Stimulated activated memory B cell treated with anti-CD40 and anti-IgM and Interleukin-4, amounts not matched to agents 10 μg/mL and 1 μg/mL and 100 μg/mL, for 72 hours (primary cell): ENCODE measurements at regions not wholly inside any gene's neighbourhood (a gene's known extent, or its start where the extent isn't known, plus 50 kb on each side); places are given as distances from the start of the nearest gene placed in this dataset.

Source experiments
- ATAC-seq: fragments of 150-1000 bp; cut with Tn5 transposase; 2 replicates; pipeline ENCODE4 v1.10.0; 2021
- H3K27ac Mint-ChIP-seq: one replicate; pipeline ENCODE4 v1.8.0; 2022; ENCODE audit warnings: mild to moderate bottlenecking, mixed read lengths
- H3K27me3 Mint-ChIP-seq: one replicate; pipeline ENCODE4 v1.8.0; 2022; ENCODE audit warnings: mixed read lengths
- H3K36me3 Mint-ChIP-seq: one replicate; pipeline ENCODE4 v1.8.0; 2022; ENCODE audit warnings: mixed read lengths
- H3K4me1 Mint-ChIP-seq: one replicate; pipeline ENCODE4 v1.8.0; 2022; ENCODE audit warnings: mixed read lengths
- H3K4me3 Mint-ChIP-seq: one replicate; pipeline ENCODE4 v1.8.0; 2022; ENCODE audit warnings: mild to moderate bottlenecking, moderate library complexity, mixed read lengths
- H3K9me3 Mint-ChIP-seq: one replicate; pipeline ENCODE4 v1.8.0; 2022; ENCODE audit warnings: mixed read lengths

DNA sequence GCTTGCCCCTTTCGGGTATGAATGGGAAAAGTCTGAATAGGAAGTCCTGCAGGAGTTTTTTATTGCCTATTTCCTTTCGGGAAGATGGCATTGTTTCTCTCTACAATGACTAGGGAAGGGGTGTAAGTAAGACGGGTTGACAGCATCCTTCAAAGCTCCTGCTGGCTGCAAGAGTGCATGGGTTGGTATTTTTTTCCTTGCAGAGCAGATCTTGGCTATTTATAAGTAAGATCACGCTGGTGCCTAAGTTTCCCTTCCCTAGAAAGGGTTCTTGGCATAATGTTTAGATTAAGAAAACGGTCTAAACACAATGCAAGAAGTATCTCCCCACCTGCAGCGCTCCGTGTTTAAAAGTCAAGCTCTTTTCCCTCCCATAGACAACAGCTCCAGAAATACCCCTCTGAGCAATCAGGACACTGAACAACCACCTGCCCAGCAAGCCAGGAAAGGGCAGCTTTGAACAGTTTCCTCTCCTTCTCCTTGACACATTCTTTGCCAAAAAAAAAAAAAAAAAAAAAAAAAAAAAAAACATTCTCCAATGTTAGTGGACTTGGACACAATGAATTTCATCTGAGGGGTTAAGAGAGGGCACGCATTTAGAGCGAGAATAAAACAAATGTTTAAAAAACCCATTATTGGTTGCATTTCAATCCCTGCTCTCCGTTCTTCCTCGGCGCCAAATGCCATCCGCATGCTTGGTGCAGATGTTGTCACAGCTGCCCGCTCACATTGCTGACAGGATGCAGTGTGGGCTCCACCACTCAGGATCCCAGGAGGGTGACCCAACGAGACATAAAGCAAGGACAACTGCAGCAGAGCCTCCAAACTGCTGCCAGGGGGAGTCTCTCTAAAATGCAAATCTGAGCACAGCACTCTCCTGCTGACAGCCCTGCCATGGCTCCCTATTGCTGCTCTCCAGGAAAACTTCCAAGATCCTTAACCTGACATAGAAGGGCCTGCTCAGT, 427.4 kb upstream of the MGMT start:
- Mint-ChIP-seq H3K9me3 (peaks cover 2% of the 10 kb centered on the region), H3K4me1 (peaks cover 12% of the 10 kb centered on the region), H3K27ac (no peak overlapping the region), H3K36me3 (no peaks in the 10 kb centered on the region), H3K4me3 (no peak overlapping the region), H3K27me3 (peaks cover 67% of the 10 kb centered on the region)
- ATAC-seq = no peak

DNA sequence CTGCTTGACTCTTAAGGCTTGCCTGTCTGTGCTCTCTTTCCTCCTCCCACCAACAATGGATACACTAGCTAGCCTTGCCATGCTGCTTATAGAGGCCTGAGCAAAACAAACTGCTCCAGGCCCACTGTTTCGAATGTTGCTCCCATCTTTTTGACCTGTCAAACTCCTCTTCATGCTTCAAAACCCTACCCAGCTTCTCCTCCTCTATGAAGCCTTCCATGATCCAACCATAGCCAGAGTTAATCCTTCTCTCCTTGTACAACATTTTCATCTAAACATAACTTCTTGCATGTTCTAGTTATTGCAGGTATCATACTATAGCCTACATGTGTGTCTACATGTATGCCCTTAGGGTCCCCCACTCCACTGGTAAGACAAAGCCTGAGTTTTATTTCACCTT, 426.7 kb upstream of the MGMT start:
- H3K36me3 Mint-ChIP-seq = no peaks in the 10 kb centered on the region
- no peak overlapping the region for H3K4me3 Mint-ChIP-seq
- H3K9me3 Mint-ChIP-seq = peaks cover 2% of the 10 kb centered on the region
- H3K27ac Mint-ChIP-seq = no peak overlapping the region
- H3K4me1 Mint-ChIP-seq = peaks cover 10% of the 10 kb centered on the region
- peaks cover 61% of the 10 kb centered on the region for H3K27me3 Mint-ChIP-seq
- no peak for ATAC-seq

DNA sequence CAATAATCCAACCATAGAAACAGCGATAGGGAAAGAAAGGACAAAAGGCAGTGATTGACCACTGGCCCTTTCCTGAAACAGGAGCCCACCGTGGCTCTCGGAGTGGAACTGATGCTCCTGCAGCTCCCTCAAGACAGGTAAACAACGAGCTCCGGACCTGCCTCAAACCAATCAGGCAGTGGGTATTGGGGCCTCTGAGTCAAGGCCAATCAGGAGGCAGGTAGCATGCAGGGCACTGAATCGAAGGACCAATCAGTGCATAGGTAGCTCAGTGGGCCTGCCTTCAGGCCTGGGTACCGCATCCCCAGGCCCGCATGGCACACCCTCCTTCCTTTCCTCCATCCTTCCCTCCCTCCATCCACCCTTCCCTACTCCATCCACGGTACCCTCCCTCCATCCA, 425.1 kb upstream of the MGMT start:
- peaks cover 47% of the 10 kb centered on the region for H3K27me3 Mint-ChIP-seq
- H3K27ac Mint-ChIP-seq = no peak overlapping the region
- H3K4me3 Mint-ChIP-seq = no peak overlapping the region
- H3K4me1 Mint-ChIP-seq = peaks cover 6% of the 10 kb centered on the region
- no peak for ATAC-seq
- H3K36me3 Mint-ChIP-seq = no peaks in the 10 kb centered on the region
- H3K9me3 Mint-ChIP-seq = peaks cover 2% of the 10 kb centered on the region

DNA sequence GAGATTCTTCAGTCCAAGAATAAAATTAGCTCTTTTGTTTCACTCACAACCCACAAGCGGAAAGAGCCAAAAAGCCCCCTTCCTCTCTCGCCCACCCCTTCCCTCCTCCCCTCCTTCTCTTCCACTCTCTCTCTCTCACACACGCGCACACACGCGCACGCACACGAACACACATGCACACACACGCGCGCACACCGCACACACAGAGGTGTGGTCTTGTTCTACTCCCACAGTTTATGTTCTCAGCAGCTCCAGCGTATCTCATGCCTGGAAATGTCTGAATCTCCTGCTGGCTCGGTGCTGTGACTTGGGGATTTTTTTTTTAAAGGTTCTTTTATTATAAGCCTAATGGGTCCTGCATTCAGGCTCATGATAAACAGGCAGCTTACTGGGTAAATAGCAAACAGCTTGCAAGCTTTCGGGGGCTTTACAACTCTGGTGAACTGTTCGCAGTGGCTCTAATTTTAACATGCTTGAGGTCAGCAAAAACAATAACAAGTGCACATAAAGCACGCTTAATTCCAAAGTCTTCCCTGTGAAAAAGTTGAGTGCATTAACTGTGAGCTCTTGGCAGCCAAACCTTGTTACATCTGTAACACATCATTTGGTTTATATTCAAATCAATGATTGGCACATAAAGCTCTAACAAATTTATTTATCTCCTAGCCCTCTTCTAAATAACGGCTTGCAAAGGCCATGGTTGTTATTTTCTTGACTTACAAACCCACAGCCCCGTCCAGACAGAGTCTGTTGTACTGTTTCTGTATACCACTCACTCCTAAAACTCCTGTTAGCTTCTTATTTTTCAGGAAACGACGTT, 424.1 kb upstream of the MGMT start:
- no peaks in the 10 kb centered on the region for H3K36me3 Mint-ChIP-seq
- H3K27me3 Mint-ChIP-seq = peaks cover 36% of the 10 kb centered on the region
- peaks cover 6% of the 10 kb centered on the region for H3K4me1 Mint-ChIP-seq
- H3K9me3 Mint-ChIP-seq = peaks cover 2% of the 10 kb centered on the region
- ATAC-seq = no peak
- no peak overlapping the region for H3K27ac Mint-ChIP-seq
- no peak overlapping the region for H3K4me3 Mint-ChIP-seq

DNA sequence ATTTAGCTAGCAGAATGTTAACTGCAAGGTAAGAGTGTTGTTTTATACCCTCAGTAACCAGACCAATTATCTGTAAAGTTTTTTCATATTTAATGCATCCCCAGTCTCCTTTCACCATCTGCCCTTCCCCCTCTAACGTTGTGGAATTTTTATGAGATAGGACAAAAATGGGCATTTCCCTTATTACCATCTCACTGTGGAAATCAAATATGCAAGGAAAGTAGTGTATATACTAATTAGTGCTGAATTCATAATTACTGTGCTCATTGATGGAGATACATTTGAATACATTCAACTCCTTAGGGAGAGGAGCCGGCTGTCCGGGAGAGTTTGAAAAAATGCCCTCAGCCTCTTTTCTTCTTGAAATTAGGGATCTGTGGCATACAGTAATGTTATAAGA, 423.4 kb upstream of the MGMT start:
- H3K9me3 Mint-ChIP-seq = peaks cover 2% of the 10 kb centered on the region

DNA sequence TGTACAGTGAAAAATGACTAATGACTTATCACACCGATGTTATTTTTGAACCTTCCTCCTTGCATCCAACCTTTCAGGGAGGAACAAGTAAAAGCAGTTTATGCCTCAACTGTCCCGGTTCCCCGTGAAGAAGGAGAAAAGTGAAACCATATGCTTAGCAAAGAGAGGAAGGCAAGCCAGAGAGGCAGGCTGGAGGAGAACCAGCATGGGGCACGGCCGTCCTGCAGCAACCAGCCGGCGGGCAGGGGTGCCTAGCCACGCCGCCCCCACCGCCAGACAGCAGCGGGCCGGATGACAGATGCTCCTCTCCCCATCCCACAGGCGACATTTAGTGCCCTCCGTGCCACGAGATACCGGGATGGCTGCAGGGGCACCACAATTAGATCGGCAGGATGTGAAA, 421.4 kb upstream of the MGMT start:
- peaks cover 6% of the 10 kb centered on the region for H3K4me1 Mint-ChIP-seq
- peaks cover 23% of the 10 kb centered on the region for H3K27me3 Mint-ChIP-seq
- no peak overlapping the region for H3K4me3 Mint-ChIP-seq
- ATAC-seq = no peak
- no peaks in the 10 kb centered on the region for H3K36me3 Mint-ChIP-seq
- H3K27ac Mint-ChIP-seq = no peak overlapping the region
- peaks cover 2% of the 10 kb centered on the region for H3K9me3 Mint-ChIP-seq

More for the DNA sequence above, 423.4 kb upstream of the MGMT start:
- Mint-ChIP-seq H3K4me1 (peaks cover 6% of the 10 kb centered on the region), H3K36me3 (no peaks in the 10 kb centered on the region), H3K4me3 (no peak overlapping the region), H3K27ac (no peak overlapping the region), H3K27me3 (peaks cover 32% of the 10 kb centered on the region)
- ATAC-seq = no peak

DNA sequence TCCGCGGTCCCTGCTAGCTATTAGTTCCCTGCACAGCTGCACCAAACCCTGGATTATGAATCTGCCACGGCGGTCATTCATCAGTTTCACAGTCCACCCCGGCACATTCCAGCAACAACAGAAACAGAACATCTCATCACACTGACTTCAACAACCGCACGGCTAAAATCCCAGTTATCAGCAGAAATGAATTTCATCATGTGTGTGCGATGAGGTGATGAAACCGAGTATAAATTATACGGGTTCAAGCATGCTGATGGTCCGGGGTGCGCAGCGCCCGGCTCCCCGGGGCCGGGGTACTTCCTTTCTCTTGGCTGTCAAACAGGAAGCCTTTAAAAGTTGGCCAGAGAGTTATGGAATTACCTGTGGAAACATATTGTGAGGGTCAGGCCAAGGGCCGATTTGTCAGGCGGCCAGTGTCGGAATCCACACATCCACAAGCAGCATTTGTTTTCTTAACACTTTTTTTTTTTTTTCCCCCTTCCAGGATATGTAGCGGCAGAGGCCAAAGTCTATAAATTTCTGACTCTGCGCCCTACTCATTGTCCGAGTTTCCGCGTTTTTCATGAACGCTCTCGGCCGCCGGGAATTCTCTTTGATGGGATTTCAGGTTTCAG, 420.9 kb upstream of the MGMT start:
- Mint-ChIP-seq H3K4me3 (no peak overlapping the region), H3K27ac (no peak overlapping the region), H3K27me3 (peaks cover 22% of the 10 kb centered on the region), H3K4me1 (peaks cover 6% of the 10 kb centered on the region), H3K9me3 (peaks cover 2% of the 10 kb centered on the region), H3K36me3 (no peaks in the 10 kb centered on the region)
- ATAC-seq = no peak

DNA sequence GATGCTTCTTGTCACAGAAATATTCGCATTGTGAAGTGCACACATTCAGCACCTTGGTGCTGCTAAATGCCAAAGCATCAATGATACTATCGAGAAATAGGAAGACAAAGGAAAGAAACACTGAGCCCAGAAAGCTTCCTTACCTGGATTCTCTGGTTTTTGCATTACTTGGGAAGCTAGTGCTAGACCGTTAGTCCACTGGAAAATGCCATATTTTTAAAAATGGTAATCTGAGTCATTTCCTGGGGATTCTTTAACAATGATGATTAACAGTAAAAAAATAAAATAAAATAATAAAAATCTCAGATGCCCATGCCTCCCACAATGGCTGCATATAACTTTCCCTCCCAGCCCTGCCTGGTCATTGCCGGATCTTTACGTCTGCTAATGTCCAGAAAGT, 420.1 kb upstream of the MGMT start:
- peaks cover 2% of the 10 kb centered on the region for H3K9me3 Mint-ChIP-seq
- H3K4me1 Mint-ChIP-seq = peaks cover 6% of the 10 kb centered on the region
- no peaks in the 10 kb centered on the region for H3K36me3 Mint-ChIP-seq
- H3K4me3 Mint-ChIP-seq = no peak overlapping the region
- peaks cover 21% of the 10 kb centered on the region for H3K27me3 Mint-ChIP-seq
- no peak for ATAC-seq
- no peak overlapping the region for H3K27ac Mint-ChIP-seq

DNA sequence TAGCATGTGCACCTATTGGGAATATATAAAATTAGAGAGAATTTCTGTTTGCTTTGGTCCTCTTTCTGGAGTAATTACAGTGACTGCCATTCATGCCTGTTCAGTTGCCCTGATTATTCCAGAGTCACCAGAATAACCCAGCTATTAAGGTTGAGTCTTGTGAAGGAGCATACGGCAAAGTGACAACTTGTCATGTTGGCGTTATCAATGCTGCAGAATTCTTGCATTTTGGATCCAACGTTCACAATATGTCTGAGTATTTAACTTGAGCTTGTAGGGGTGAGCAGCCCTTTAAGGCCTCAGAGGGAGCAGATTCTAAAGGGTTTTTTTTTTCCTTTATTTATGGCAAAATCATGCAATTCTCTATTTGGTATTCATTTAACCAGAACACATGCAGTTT, 419.4 kb upstream of the MGMT start:
- no peak overlapping the region for H3K4me3 Mint-ChIP-seq
- H3K27me3 Mint-ChIP-seq = peaks cover 15% of the 10 kb centered on the region
- H3K4me1 Mint-ChIP-seq = peaks cover 5% of the 10 kb centered on the region
- H3K9me3 Mint-ChIP-seq = peaks cover 2% of the 10 kb centered on the region
- ATAC-seq = no peak
- no peaks in the 10 kb centered on the region for H3K36me3 Mint-ChIP-seq
- H3K27ac Mint-ChIP-seq = no peak overlapping the region

DNA sequence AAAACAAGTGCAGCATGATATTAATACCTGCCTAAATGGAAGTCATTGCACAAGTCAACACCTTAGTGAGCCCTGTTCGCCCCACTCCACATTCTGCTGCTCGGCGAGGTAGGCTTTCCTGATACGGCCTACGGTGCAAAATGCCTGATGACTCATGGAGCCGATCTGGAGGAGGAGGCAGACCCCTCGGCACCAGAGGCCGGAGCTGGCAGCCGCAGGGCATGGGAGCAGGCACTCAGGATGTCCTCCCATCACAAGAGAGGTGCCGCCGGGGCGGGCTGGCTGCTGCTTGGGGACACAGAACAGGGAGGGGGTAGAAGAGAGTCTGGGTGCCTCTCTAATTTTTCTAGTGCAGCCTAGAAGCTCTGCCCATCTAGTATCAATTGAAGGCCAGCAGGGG, 418.5 kb upstream of the MGMT start:
- Mint-ChIP-seq H3K27me3 (peaks cover 6% of the 10 kb centered on the region), H3K27ac (no peak overlapping the region), H3K4me3 (no peak overlapping the region), H3K9me3 (no peaks in the 10 kb centered on the region), H3K4me1 (no peaks in the 10 kb centered on the region), H3K36me3 (no peaks in the 10 kb centered on the region)
- no peak for ATAC-seq

DNA sequence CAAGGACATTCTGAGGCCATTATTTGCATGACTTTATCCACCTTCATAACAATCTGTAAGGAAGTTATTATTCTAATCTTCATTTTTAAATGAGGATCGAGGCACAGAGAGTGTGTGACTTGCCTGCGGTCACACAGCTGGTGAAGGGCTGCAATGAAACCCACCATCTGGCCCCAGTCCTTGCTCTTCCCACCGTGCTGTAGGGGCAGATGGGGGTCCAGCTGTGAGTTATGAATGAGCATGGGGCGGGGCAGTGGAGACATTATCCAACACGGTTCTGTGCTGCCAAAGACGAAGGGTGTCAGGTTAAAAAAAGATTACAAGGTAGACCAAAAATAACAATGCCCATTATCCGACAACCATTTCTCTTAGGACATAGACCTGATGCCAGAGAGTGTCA, 417.5 kb upstream of the MGMT start:
- no peak for ATAC-seq
- H3K27me3 Mint-ChIP-seq = no peaks in the 10 kb centered on the region
- H3K4me3 Mint-ChIP-seq = no peak overlapping the region
- no peak overlapping the region for H3K27ac Mint-ChIP-seq
- no peaks in the 10 kb centered on the region for H3K9me3 Mint-ChIP-seq
- H3K36me3 Mint-ChIP-seq = no peaks in the 10 kb centered on the region
- no peaks in the 10 kb centered on the region for H3K4me1 Mint-ChIP-seq

DNA sequence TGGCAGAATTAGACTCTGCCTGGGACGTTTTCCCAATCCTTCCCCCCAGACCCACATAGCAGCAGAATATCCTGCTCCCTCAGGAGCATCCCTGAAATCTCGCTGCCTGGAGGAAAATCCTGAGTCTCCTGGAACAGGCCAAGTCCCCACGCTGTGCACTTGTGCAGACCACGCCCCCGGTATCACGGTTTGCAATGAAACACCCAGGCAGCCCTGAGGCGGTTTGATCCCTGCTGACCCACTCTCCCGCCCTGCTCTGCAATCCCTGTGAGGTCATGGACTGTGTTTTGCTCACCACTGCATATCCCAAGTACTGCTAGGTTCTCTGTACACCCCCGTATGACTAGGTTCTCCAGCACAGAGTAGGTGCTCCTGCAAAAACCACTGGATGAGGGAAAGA, 411.8 kb upstream of the MGMT start:
- Mint-ChIP-seq H3K27ac (no peak overlapping the region), H3K4me1 (peaks cover 8% of the 10 kb centered on the region), H3K4me3 (no peak overlapping the region)

DNA sequence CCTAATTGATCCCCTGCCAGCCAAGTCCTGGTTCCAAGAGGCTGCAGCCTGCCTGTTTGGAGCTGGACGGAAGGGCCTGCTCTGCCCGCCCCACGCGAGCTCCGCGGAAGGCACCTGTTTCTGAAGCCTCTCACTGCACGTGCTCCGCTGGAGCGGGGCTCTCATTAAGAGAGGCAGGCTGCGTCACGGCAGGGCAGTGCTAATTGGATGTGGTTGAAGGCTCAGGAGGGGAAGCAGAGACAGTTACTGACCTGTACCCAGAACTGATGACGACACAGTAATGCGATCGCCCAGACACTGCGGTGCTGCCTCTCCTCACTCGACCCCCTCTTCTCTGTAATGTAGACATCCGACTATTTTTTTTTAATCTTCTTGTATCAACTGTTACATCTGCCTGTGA, 411.1 kb upstream of the MGMT start:
- H3K27ac Mint-ChIP-seq = no peak overlapping the region
- H3K27me3 Mint-ChIP-seq = peaks cover 22% of the 10 kb centered on the region
- H3K9me3 Mint-ChIP-seq = no peaks in the 10 kb centered on the region
- H3K36me3 Mint-ChIP-seq = no peaks in the 10 kb centered on the region
- H3K4me3 Mint-ChIP-seq = no peak overlapping the region
- H3K4me1 Mint-ChIP-seq = peaks cover 8% of the 10 kb centered on the region
- no peak for ATAC-seq

More for the DNA sequence above, 411.8 kb upstream of the MGMT start:
- ATAC-seq = no peak
- H3K9me3 Mint-ChIP-seq = no peaks in the 10 kb centered on the region
- no peaks in the 10 kb centered on the region for H3K36me3 Mint-ChIP-seq
- peaks cover 22% of the 10 kb centered on the region for H3K27me3 Mint-ChIP-seq

DNA sequence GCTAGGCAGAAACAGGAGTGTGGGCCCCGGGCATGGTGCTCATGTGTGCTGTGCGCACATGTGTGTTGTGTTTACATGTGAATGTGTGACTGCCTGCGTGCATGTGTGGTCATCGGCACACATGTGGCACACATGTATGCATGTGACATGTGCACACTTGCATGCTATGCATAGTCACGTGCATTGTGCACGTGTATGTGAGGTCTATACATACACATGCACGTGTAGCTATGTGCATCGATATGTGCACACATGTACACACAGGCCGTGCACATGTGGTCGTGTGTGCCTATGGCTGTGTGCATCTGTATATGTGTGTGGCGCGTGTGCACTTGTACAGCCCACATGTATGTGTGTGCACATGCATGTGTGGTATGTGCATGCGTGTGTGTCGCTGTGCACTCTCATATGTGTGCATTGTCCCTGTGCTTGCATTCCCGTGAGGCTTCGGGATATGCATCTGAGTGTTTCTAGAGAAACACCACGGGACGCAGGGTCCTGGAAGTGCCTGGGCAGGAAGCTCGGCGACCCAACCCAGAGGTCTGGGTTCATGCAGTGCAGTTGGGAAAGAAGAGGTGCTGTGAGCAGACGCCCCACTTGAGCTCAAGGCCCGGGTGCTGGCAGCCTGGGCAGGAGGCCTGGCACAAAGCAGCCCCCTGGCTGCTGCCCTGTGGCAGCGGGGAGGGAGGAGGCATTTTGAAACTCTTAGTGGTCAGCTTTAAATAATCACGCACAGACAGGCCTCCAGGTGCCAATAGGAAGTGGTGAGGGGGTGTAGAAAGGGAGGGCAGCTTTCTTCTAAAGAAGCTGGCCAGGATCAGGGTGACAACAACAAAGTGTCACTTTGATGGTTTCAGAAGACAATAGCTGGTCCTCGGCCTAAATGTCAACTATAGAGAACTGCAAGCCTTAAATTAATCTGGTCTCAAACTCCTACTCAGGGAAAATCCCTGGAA, 410.0 kb upstream of the MGMT start:
- no peaks in the 10 kb centered on the region for H3K36me3 Mint-ChIP-seq
- H3K4me1 Mint-ChIP-seq = peaks cover 8% of the 10 kb centered on the region
- peaks cover 22% of the 10 kb centered on the region for H3K27me3 Mint-ChIP-seq
- no peak overlapping the region for H3K27ac Mint-ChIP-seq
- no peaks in the 10 kb centered on the region for H3K9me3 Mint-ChIP-seq
- no peak for ATAC-seq
- no peak overlapping the region for H3K4me3 Mint-ChIP-seq
